ENCODE measurements at regions not wholly inside any gene's neighbourhood (a gene's known extent, or its start where the extent isn't known, plus 50 kb on each side); places are given as distances from the start of the nearest gene placed in this dataset.

DNA sequence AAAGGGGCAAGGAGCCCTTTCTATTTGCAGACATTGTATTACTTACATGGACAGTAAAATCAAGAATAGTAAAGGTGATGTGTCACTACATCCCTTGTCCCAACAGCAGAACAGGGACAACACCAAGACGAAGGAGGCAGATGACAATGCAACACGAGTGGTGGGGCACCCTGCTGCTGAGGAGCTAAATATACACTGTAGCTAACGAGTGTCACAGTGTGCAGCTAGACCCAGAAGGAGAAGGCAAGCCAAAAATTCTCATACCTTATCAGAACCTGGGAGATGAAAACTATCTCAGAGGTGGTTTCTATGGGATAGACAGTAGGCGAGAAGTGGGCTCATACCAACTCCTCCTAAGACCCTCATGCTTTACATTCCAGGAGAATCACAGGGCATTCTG is 518.4 kb upstream of the LRRTM1 start:
- TF ChIP-seq CTCF (IDR thresholded peaks at IDR 0.05; ENCODE audit: low read length) = no peak
- TF ChIP-seq EZH2 (IDR thresholded peaks at IDR 0.05; ENCODE audit: borderline replicate concordance, low read length) = no peak
